HepG2 (cell line): ENCODE measurements at regions not wholly inside any gene's neighbourhood (a gene's known extent, or its start where the extent isn't known, plus 50 kb on each side); places are given as distances from the start of the nearest gene placed in this dataset.

ENCODE experiments used
- CEBPZ ChIP-seq: IDR thresholded peaks from 2 replicates; pipeline ENCODE4 v1.6.1; 2012; ENCODE audit warnings: low read length, improper control_type of control experiment
- CTCF ChIP-seq: sonication (generic); formaldehyde crosslinking; IDR thresholded peaks from 2 replicates; pipeline ENCODE4 v1.5.0; 2020; ENCODE audit warnings: mild to moderate bottlenecking, missing genetic modification reagents, moderate library complexity
- E2F1 ChIP-seq: sonication (generic); formaldehyde crosslinking; IDR thresholded peaks from 2 replicates; pipeline ENCODE4 v1.5.0; 2020; ENCODE audit warnings: missing genetic modification reagents
- HMGXB4 ChIP-seq, 2 experiments: sonication (generic) in 1 of 2; formaldehyde crosslinking in 1 of 2; IDR thresholded peaks; 2 replicates each; pipeline versions ENCODE4 v1.4.0 to v1.6.1; 2018 to 2020; ENCODE audit warnings: missing genetic modification reagents in 2 of 2, borderline replicate concordance in 1 of 2, low read depth in 1 of 2, mild to moderate bottlenecking in 1 of 2, missing biosample characterization in 1 of 2
- MEIS1 ChIP-seq: sonication (generic); formaldehyde crosslinking; IDR thresholded peaks from 2 replicates; pipeline ENCODE4 v1.9.0; 2021; ENCODE audit warnings: mild to moderate bottlenecking, missing genetic modification reagents, moderate library complexity, borderline replicate concordance
- MEIS2 ChIP-seq: sonication (generic); formaldehyde crosslinking; IDR thresholded peaks from 2 replicates; pipeline ENCODE4 v1.9.0; 2021; ENCODE audit warnings: mild to moderate bottlenecking, missing genetic modification reagents
- MYPOP ChIP-seq: sonication (generic); formaldehyde crosslinking; IDR thresholded peaks from 2 replicates; pipeline ENCODE4 v1.8.1; 2023; ENCODE audit warnings: mild to moderate bottlenecking, moderate library complexity, missing genetic modification reagents
- PREB ChIP-seq: sonication (generic); formaldehyde crosslinking; IDR thresholded peaks from 2 replicates; pipeline ENCODE4 v1.4.0; 2020; ENCODE audit warnings: missing genetic modification reagents
- REXO4 ChIP-seq: sonication (generic); formaldehyde crosslinking; IDR thresholded peaks from 2 replicates; pipeline ENCODE4 v1.8.0; 2022; ENCODE audit warnings: missing genetic modification reagents, mild to moderate bottlenecking, borderline replicate concordance
- TCF12 ChIP-seq, 2 experiments: fragments of 450-650 bp in 1 of 2; sonication (generic) in 1 of 2; formaldehyde crosslinking in 1 of 2; IDR thresholded peaks; 2 replicates each; pipeline versions ENCODE4 v1.6.1 to v1.8.0; 2017 to 2022; ENCODE audit warnings: antibody characterized with exemption in 1 of 2, mild to moderate bottlenecking in 1 of 2, missing genetic modification reagents in 1 of 2, moderate library complexity in 1 of 2
- ZFP37 ChIP-seq: sonication (generic); formaldehyde crosslinking; IDR thresholded peaks from 2 replicates; pipeline ENCODE4 v1.4.0; 2020; ENCODE audit warnings: missing genetic modification reagents, borderline replicate concordance
- ZNF121 ChIP-seq: sonication (generic); formaldehyde crosslinking; IDR thresholded peaks from 2 replicates; pipeline ENCODE4 v1.5.0; 2020; ENCODE audit warnings: mild to moderate bottlenecking, missing genetic modification reagents
- ZNF354B ChIP-seq: sonication (generic); formaldehyde crosslinking; IDR thresholded peaks from 2 replicates; pipeline ENCODE4 v1.8.0; 2022; ENCODE audit warnings: mild to moderate bottlenecking, missing genetic modification reagents
- ZNF639 ChIP-seq: conservative IDR thresholded peaks from 2 replicates; pipeline ENCODE4 v1.6.1; 2018; ENCODE audit warnings: missing genetic modification reagents

- TF ChIP-seq HMGXB4 (CRISPR knock-in tag; IDR thresholded peaks at IDR 0.05; ENCODE audit: borderline replicate concordance in 1 of 2, low read depth in 1 of 2) (no peak), TCF12 (IDR thresholded peaks at IDR 0.05) (no peak), TCF12 (CRISPR knock-in tag; IDR thresholded peaks at IDR 0.05) (no peak), ZNF354B (CRISPR knock-in tag) (no peak), MYPOP (no peak), ZNF639 (CRISPR knock-in tag) (no peak), REXO4 (no peak), ZFP37 (CRISPR knock-in tag) (no peak), CTCF (no peak), PREB (CRISPR knock-in tag) (no peak), CEBPZ (no peak), MEIS1 (CRISPR knock-in tag) (no peak), MEIS2 (CRISPR knock-in tag) (no peak), ZNF121 (CRISPR knock-in tag) (no peak), E2F1 (CRISPR knock-in tag) (no peak)
Observed at GRCh38 chr9:106682420-106682819, 180.5 kb upstream of the ZNF462 start.
